HG02610 (cell line): ENCODE measurements at regions not wholly inside any gene's neighbourhood (a gene's known extent, or its start where the extent isn't known, plus 50 kb on each side); places are given as distances from the start of the nearest gene placed in this dataset.
A peak's percentile ranks its signal among the peaks of the same experiment; 100 is the strongest.

Experiments
- ATAC-seq: cut with Tn5 transposase; IDR thresholded peaks from one replicate; pipeline ENCODE4 v1.9.1; 2021; ENCODE audit warnings: mild to moderate bottlenecking, moderate library complexity; ENCODE audit not compliant: unreplicated experiment

DNA sequence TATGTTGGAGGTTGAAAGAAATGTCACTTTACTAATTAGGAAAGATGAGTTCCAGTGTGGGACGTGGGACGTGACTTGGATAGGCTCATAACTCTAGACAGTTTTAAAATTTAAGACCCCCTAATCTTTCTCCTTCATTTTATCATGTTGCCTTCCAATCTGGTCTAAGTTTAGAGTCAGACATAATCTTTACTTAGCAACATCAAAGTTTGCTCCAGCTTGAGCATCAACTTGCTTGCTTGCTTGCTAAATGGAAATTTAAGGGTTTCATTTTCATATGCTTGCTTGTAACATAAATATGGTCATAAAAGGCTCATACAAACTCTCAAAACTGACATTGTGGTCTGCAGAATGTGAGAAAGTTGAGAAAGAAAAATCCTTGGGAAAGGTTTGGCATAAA, 428.9 kb downstream of the EPHA4 start:
- ATAC-seq = no peak

DNA sequence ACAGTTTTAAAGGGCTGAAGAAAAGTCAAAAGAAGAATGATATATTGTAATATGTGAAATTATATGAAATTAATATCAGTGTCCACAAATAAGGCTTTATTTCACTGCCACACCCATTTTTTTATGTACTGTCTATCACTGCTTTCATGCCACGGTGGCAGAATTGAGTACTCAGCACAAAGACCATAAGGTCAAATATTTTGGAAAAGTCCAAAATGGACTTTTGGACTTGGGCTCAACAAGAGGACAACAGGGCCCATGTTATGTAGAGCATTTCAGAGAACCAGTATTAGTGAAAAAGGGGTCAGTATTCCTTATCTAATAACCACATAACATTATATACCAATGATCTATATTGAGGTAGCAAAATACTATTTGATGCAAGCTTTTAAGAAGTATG, 427.2 kb downstream of the EPHA4 start:
- no peak for ATAC-seq

DNA sequence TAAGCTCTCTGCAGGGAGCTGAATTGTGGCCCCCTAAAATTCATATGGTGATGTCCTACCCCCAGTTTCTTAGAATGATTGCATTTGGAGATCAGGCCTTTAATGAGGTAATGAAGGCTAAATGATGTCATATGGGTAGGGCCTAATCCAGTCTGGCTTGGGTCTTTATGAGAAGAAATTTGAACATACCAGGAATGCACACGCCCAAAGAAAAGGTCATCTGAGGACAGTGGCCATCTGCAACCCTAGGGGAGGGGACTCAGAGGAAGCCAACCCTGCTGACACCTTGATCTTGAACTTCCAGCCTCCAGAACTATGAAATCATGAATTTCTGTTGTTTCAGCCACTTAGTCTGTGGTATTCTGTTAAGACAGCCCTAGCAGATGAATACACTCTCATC, 426.7 kb downstream of the EPHA4 start:
- ATAC-seq = no peak

DNA sequence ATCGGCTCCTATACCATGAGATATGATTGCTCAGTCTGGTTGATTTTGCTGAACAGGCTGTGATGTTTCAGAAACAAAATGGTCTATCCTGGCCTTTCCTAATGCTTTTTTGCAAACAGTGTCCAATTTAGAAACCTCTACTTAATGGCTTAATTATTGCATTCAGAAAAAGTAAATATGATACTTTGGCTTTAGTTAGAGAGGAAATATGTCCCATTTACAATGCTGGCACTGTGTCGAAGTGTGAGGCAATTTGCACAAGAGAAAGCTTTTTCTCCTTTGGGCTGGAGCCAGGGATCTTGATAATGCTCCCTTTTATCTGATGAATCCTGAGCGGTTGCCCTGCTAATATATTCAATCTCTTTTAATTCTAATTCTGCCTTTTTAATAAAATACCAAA, 418.9 kb downstream of the EPHA4 start:
- no peak for ATAC-seq

DNA sequence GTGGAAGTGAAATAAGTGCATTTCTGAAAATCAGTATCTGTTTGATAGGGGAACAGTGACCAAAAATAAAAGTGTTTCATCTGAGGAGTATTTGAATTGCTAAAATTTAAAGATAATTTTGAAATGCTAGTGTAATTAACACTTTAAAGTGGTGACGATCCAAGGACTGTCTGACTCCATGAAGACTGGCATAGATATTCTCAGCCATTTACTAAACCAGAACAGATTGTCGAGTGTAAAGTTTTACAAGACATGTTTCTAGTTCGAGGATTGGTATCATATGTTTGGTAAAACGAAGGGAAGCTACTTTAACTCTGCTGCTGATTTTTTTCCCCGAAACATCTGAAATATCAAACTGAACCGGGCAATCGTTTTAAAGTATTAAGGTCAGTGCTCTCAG, 417.9 kb downstream of the EPHA4 start:
- ATAC-seq = no peak

DNA sequence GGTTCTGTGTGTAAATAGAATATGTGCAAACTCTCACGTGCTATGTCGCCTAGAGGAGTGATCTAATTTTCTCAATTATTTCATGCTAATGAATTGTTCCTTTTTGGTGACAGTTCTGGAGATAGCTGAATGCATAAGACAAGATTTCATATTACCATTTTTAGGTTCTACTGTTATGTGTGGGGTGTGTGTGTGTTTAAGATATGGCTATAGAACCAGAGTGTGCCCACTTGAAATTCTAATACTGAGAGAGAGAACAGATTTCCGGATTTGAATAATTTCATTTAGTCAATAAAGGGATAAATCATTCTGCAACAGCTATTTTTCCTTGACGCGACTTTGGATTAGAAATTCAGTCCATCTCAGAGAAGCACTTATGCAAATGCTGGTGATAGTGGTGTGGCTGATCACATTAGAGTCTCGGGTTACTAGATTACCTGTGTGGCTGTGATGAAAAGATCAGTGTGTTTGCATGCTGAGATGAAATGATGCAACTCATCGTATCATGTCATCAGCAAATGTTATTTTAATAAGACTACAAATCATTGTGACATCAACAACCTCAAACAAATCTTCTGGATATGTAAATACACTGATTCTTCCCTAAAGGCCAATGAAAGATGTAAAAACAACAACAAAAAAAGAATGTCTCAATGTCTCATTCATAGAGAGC, 415.9 kb downstream of the EPHA4 start:
- ATAC-seq = no peak

DNA sequence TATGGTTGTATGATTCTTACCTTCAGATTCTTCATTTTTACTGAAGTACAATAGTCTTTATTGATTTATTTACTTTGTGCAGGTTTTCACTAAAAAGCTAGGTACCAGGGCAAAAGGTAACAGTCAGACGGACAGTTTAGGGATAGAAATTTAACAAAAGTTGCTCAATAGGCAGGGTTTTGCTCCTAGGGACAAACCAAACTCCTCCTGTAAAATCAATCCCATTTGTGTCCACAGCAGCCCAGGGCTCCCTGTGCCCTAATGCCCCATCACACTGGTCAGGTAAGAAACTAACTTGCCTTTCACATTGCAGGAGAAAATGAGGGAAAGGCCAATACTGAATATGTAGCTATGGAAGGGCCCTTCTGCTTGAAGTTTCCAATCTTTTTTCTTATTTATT, 410.9 kb downstream of the EPHA4 start:
- no peak for ATAC-seq

DNA sequence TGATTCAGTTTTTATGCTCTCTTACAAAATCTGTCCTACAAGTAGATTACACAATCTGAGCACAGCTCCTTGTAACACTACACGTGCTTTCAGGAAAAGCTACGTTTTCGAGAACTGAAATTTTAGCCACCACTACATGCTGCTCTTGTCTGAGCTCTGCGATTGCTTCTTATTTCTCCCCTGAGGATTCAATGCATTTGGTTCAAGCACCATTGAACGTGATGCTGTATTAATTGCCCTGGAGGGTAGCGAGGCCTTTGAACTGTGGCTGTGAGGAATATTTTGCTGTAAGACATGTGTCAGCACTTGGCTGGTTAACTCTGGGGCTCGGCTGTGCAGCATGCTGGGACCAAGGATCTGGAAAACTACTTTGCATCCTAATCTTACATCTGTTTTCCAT, 405.8 kb downstream of the EPHA4 start:
- ATAC-seq = no peak

DNA sequence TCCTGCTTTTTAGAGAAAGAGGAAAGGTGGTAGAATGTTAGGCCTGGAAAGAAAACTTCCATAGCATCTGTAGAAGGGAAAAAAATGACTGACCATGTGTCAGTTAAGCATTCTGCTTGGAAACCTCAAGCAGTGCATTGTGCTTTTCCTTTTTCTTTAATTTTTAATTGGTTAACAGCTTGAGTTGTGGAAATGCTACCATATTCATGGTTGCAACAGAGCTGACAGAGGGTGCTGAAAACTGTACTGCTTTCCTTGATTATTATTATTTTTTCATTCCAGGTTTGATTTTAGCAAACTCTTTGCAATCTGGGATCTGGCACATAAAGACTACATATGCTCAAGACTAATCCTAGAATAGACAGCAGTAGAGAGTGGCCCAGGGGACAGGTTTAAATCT, 404.5 kb downstream of the EPHA4 start:
- no peak for ATAC-seq

DNA sequence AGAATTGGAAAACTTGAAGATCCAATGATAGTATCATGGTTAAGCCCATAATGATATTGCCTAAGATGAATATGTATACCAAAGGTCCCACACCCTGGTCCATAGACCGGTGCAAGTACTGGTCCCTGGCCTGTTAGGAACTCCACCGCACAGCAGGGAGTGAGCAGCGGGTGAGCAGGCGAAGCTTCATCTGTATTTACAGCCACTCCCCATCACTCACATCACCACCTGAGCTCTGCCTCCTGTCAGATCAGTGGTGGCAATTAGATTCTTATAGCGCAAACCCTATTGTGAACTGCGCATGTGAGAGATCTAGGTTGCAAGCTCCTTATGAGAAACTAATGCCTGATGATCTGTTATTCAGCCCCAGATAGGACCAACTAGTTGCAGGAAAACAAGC, 402.4 kb downstream of the EPHA4 start:
- no peak for ATAC-seq

DNA sequence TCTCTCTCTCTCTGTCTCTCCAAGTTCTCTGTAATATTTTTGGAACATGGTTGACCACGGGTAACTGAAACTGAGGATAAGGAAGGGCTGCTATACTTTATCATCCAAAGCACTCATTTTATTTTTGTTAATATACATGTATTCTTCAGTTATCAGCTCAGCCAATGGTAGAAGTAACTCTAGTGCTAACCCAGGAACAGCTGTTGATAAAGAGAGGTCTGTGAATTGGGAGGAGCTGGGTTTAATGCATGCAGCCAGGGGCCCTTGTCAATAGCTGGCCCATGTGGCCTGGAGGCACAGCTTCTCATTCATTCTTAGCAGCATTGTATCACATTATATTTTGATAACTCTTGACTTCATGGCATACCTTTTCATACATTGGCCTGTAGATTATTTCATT, 401.6 kb downstream of the EPHA4 start:
- ATAC-seq = no peak

DNA sequence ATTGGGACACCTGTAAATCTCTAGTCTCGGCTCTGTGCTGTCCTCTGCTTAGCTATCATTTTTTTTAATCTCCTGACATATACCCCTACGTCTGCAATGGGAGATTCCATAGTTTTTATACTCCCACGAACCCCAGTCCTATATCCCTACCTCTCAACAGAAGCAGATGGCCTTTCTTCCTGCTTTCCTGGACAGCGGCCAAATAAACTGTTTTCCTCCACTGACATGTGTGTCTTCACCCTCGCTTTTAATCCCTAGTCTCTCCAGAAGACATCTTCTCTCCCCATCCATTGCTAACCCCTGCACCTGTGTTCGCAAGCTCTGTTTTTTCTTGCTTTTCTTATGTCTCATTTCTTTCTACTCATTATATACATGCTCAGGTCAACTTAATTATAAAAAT, 395.4 kb downstream of the EPHA4 start:
- no peak for ATAC-seq

DNA sequence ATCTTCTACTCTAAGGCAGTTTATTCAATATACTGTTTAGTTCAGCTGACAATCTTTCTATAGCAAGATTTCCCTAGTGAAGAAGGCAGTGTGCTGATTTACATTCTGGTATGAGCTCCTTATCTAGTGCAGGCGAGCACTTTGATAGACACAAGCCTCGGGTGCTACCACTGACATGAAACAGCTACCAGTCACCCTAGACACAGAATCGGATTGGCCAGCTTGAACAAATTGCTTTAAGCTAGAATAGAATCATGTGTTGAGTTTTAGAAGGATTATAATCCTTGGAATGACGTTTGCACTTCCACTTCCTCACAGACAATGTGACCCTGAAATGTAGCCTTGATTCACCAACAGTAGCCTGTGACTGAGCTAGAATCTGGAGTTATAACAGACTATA, 394.0 kb downstream of the EPHA4 start:
- no peak for ATAC-seq

DNA sequence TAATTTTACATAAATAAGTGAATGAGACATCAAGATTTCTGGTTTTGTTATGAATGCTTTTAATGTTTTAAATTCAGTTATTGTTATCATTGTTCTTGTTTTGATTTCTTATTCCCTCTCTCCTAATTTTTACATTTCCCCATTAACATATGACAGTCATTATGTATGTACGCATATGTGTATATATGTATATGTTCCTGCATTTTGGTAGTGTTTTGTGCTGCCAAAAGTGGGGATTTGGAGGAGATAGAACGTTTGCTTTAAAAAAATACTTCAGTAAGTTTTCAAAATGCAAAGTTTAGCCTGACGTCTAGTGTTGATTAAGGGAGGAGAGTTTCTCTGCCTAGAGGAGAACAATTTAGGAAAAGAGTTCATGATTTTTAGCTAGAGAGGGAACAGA, 385.2 kb downstream of the EPHA4 start:
- no peak for ATAC-seq

DNA sequence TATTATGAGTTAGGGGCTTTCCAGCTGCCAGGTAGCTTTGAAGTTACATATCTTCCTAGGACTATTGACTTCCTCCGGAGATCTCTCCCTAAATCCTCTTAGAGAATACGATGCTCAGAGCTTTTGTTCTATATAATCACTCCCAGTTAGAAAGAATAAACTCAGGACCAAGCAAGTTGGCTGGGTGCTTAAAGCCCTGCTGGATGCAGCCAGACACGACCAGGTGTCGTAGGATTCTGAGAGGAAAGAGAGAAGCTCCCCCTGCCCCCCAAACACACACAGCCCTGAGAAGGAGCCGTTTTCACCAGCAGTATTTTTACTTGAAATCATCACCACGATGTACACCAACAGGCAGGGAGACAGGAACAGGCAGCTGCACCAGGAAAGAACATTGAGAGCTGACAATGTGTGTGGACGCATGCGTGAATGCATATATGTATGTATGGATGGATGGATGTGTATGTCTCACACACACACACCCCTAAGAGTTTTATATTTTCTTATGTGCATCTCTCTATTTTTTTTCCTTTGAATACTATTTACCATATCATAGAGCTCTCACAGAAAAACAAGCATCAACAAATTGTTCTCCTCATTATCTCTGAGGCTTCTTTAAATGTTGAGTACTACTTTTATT, 382.6 kb downstream of the EPHA4 start:
- ATAC-seq = no peak

DNA sequence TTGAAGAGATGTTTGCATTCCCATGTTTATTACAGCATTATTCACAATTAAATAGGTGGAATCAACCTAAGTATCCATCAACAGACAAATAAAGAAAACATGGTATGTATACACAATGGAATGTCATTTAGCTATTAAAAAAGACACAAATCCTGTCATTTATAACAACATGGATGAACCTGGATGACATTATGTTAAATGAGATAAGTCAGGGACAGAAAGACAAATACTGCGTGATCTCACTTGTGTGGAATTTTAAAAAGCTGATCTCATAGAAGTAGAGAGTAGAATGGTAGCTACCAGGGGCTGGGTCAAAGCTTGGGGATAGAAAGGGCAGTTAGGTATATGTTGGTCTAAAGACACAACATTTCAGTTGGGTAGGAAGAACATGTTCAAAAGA, 376.3 kb downstream of the EPHA4 start:
- no peak for ATAC-seq

DNA sequence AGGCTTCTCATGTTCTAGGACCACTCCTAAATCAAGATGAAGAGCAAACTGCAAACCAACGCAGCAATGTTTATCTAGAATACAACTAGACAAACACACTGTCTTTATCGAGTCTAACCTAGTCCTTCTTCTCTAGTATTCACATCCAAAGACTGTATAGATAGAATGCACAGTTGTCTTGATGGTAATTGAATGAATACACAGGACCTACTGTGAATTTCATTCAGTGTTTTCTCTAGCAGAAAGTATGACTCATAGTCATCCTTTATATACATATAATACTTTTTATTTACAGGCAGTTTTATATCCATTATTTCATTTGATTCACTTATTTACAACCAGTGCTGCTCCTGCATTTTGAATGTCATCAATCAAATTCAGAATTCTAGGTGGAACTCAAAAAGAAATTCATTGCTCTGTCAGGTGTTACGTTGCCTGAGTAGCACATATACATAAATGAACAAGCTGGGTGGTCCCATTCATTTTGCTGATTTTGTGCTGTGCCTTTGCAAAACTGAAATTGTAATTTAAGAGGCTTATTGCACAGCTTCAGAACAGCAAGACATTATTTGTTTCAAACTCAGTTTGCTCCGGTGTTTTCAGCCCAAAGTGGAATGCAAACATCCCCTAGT, 374.8 kb downstream of the EPHA4 start:
- no peak for ATAC-seq

DNA sequence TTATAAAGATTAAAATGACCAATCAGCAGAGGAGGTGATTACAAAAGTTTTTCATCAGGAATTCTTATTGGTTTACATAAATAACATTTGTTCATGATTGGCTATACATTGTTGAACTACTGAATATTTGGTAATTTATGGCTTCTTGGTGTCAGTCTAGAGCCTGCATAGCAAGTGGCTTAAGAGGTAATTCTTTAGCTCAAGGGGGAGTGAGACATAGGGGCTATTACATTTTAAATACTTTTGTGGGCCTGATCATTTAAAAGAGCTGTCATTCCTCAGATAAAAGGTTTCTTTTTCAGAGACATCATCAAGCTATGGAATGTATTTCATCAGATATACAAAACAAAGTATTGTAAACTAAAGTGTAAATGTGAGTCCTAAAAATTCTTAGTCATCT, 373.8 kb downstream of the EPHA4 start:
- no peak for ATAC-seq

DNA sequence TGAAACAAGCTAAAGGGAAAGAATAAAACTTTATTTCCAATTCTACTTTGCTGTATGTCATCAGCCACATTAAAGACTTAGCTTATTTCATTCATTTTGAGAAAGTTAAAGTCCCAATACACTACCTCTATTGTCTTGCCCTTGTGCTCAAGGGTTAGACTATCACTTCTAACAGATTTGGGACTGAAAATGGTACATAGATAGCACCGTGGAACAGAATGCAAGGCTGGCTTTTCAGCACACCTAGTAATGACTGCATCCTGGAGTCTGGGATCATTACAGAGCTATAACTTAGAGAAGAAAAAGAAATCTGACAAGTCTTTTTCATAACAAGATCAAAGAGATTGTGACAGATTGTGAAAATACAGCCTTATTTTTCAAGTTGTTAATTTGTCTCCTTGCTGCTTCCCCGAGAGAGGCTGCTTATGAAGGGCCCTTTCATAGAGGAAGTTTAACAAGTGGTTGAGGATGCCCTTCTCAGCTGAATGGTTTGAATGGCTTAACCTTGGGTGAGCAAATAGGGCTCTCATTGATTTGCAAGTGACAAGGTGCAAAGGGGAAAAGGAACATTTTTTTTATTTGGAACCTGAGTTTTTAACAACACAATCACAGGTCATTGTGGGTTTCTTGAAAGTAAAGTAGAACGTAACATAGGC, 371.8 kb downstream of the EPHA4 start:
- no peak for ATAC-seq

DNA sequence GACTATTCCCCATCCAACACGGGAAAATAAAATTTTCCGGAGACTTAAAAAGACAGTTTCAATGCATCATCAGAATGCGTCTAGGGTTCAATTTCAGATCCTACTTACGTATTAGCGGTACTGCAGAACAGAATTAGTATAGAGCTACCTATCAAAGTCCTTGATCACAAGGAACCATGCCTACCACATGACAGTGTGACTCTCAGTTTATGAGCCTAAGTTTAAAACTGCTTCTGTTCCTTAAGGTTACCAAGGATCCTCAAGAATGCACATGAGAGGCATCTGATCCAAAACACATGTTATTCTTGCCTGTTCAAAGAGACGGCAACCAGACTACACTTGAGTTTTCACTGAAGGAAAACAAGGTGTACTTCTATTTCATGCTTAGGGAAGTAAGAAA, 369.7 kb downstream of the EPHA4 start:
- no peak for ATAC-seq

DNA sequence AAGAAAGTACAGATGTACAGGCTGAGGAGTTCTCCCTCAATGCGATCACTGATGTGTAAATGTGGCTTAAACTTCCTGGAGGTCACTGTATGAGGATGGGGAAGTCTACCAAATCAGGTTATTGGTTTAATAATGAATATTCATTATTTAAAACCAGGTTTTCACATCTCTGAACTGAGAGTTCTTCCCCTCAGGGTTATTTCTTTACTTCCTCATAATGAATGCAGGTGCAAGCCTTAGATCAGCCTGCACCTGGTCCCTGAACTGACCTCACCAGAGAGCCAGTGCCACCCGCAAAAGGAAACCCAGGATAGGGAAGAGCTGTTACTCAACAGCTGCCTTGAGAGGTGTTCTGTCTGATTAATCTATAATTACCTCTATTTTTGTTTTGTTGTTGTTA, 369.0 kb downstream of the EPHA4 start:
- peak; percentile 77 for ATAC-seq

DNA sequence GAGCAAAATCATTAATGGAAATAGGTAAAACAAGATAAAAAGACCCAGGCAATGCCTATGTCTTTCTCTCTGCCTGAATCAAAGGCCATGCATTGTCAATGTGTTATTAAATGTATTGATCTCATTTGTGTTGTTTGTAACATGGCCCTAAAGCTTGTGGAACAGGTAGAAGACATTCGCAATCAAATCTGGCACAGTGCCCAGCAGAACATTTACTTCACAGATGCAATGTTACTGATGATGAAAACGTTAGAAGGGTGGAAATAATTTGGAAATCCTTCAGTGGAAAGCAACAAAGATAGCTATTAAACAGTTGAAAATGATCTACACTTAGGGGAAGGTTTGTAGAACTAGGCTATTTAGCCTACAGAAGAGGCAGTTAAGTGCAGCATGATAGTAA, 368.2 kb downstream of the EPHA4 start:
- no peak for ATAC-seq
